ENCODE measurements at regions not wholly inside any gene's neighbourhood (a gene's known extent, or its start where the extent isn't known, plus 50 kb on each side); places are given as distances from the start of the nearest gene placed in this dataset.

DNA sequence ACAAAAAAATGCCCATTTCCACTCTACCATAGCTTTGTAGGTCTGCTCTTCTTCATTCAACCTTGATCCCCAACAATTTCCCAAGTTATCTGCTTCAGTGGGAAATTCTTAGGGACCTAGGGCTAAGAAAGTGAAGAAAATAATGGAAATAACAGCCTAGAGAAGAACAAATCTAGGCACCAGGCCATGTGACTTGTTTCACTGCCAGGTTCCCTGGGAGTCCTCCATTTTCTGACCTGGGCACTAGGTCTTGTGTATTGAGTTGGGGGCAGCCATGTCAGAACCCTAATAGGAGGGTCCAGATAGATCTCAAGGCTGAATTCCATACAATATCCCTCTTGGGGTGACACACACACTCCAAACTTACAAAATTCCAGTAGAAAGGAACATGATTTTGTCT is 194.6 kb upstream of the STK26 start:
- H3K9me3 Mint-ChIP-seq: peaks cover 30% of the 10 kb centered on the region
- peaks cover 50% of the 10 kb centered on the region for H3K4me1 Mint-ChIP-seq
- no peak overlapping the region for H3K27ac Mint-ChIP-seq
- DNase-seq: no peak
- H3K4me3 Mint-ChIP-seq: peak overlapping the region; percentile 93
- TF ChIP-seq, protein P1, sequence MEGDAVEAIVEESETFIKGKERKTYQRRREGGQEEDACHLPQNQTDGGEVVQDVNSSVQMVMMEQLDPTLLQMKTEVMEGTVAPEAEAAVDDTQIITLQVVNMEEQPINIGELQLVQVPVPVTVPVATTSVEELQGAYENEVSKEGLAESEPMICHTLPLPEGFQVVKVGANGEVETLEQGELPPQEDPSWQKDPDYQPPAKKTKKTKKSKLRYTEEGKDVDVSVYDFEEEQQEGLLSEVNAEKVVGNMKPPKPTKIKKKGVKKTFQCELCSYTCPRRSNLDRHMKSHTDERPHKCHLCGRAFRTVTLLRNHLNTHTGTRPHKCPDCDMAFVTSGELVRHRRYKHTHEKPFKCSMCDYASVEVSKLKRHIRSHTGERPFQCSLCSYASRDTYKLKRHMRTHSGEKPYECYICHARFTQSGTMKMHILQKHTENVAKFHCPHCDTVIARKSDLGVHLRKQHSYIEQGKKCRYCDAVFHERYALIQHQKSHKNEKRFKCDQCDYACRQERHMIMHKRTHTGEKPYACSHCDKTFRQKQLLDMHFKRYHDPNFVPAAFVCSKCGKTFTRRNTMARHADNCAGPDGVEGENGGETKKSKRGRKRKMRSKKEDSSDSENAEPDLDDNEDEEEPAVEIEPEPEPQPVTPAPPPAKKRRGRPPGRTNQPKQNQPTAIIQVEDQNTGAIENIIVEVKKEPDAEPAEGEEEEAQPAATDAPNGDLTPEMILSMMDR (IDR thresholded peaks at IDR 0.05): no peak
- H3K36me3 Mint-ChIP-seq (ENCODE audit: low read depth): peaks cover 49% of the 10 kb centered on the region
- H3K27me3 Mint-ChIP-seq (ENCODE audit: low read depth, poor library complexity): no peaks in the 10 kb centered on the region

DNA sequence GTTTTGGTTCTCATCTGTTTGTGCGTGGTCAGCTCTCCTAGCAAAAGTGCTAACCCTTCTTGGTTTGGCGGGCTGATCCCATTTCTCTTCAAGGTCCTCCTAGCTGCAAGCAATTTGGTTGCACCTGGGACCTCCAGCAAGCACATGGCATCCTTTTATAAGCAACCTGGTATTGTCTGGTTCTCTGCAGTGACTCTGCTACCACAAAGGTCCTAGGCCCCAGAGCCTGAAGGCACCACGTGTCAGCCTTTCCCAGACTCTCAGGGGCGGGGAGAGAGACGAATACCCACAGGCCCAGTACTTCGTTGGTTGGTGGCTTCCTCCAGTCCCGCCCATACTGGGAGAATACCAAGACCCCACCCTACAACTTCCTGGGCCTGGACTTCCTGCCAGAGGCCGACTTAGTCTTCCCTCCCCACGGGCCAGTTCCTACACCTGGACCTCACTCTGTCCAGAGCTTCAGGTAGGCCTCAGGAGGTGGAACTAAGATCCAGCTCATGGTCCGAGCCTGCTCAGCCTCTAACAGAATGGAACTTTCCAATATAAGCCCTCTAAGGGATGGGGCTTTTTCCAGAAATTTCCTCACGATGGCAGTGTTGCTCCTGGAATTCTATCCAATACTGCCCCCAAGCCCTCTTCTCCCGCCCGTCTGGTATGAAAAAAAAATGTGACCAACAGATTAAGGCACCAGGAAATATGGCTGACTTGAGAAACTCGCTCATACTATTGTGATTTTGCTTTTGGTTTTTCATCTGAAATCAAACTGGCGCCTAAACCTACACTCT is 192.5 kb upstream of the STK26 start:
- DNase-seq: peak; percentile 80
- TF ChIP-seq, protein P1 (IDR thresholded peaks at IDR 0.05): peak; percentile 62
- peaks cover 13% of the 10 kb centered on the region for H3K9me3 Mint-ChIP-seq
- peaks cover 50% of the 10 kb centered on the region for H3K4me1 Mint-ChIP-seq
- peak overlapping the region; percentile 99 for H3K27ac Mint-ChIP-seq
- H3K36me3 Mint-ChIP-seq (ENCODE audit: low read depth): peaks cover 28% of the 10 kb centered on the region
- no peaks in the 10 kb centered on the region for H3K27me3 Mint-ChIP-seq (ENCODE audit: low read depth, poor library complexity)
- peak overlapping the region; percentile 93 for H3K4me3 Mint-ChIP-seq

DNA sequence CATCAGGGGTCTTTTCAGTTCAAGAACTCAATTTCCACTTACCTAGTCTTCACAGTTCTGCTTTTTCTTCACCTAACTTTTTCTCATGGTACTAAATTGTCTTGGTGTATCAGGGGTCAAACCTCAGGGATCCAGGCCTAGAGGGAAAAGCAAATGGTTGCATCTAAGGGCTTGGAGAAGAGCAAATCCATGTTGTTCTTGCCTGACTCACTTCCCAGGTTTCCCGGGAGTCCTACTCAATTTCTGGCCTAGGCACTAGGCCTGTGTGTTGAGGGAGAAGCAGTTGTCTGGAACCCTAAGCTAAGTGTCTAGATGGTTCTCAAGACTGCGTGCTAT is 191.9 kb upstream of the STK26 start:
- no peaks in the 10 kb centered on the region for H3K27me3 Mint-ChIP-seq (ENCODE audit: low read depth, poor library complexity)
- H3K9me3 Mint-ChIP-seq: peaks cover 8% of the 10 kb centered on the region
- peak overlapping the region; percentile 93 for H3K4me3 Mint-ChIP-seq
- no peak for DNase-seq
- H3K27ac Mint-ChIP-seq: peak overlapping the region; percentile 65
- peaks cover 22% of the 10 kb centered on the region for H3K36me3 Mint-ChIP-seq (ENCODE audit: low read depth)
- peaks cover 45% of the 10 kb centered on the region for H3K4me1 Mint-ChIP-seq
- TF ChIP-seq, protein P1 (IDR thresholded peaks at IDR 0.05): no peak

DNA sequence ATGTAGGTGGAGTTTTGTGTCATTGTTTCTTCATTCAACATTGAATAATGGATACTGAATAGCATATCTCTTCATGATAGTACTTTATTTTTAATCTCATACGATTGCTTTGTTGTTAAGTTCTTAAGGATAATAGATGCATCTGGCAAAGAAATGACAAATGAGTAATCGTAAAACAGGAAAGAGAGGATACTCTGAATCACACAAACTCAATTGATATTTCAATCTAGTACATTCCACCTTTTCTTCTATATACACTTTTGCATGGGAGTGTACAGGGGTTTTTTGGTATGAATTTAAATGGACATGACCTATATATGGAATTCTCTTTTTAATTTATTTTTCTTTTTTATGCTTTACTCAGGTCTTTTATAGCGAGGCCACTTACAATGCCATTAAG is 186.9 kb upstream of the STK26 start:
- no peaks in the 10 kb centered on the region for H3K36me3 Mint-ChIP-seq (ENCODE audit: low read depth)
- H3K4me3 Mint-ChIP-seq: no peak overlapping the region
- DNase-seq: no peak
- no peaks in the 10 kb centered on the region for H3K27me3 Mint-ChIP-seq (ENCODE audit: low read depth, poor library complexity)
- H3K9me3 Mint-ChIP-seq: no peaks in the 10 kb centered on the region
- H3K4me1 Mint-ChIP-seq: peaks cover 11% of the 10 kb centered on the region
- no peak overlapping the region for H3K27ac Mint-ChIP-seq
- TF ChIP-seq, protein P1 (IDR thresholded peaks at IDR 0.05): no peak

DNA sequence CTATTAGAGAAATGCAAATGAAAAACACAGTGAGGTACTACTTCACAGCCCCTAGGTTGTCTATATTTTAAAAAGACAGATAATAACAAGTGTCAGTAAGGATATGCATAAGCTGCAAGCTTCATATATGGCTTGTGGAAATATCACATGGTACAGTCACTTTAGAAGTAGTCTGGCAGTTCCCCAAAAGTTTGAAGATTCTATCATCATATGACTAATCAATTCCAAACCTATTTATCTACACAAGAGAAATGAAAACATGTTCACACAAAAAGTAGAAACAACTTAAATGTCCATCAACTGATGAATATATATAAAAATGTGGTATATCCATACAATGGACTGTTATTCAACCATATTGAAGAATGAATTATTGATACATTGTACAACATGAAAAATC is 185.8 kb upstream of the STK26 start:
- Mint-ChIP-seq H3K4me1 (no peaks in the 10 kb centered on the region), H3K27ac (no peak overlapping the region), H3K27me3 (ENCODE audit: low read depth, poor library complexity) (no peaks in the 10 kb centered on the region), H3K9me3 (no peaks in the 10 kb centered on the region), H3K4me3 (no peak overlapping the region), H3K36me3 (ENCODE audit: low read depth) (no peaks in the 10 kb centered on the region)
- TF ChIP-seq, protein P1 (IDR thresholded peaks at IDR 0.05): no peak
- no peak for DNase-seq

Data from nephron progenitor cell (in vitro differentiated cells).